ENCODE measurements at regions not wholly inside any gene's neighbourhood (a gene's known extent, or its start where the extent isn't known, plus 50 kb on each side); places are given as distances from the start of the nearest gene placed in this dataset.

DNA sequence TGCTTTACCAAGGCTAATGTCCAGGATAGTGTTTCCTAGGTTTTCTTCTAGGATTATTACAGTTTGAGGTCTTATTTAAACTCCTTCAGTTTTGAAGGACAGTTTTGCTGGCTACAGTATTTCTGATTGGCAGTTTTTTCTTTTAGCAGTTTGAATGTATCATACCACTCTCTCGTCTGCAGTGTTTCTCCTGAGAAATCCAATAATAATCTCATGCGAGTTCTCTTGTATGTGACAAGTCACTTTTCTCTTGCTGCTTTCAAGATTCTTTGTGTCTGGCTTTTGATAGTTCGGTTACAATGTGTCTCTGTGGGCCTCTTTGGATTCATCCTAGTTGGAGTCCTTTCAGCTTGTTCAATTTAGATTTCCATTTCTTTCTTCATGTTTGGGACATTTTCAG is 53.0 kb upstream of the EHHADH start:
- Histone ChIP-seq H2AFZ (replicated peaks; ENCODE audit: low read length, poor library complexity) (no peak overlapping the region), H3K4me3 (ENCODE audit: insufficient read depth, low read depth, low read length) (no peak overlapping the region), H3K9ac (ENCODE audit: low read depth, low read length) (no peak overlapping the region), H3K27ac (ENCODE audit: insufficient read depth, low read length) (no peak overlapping the region), H4K91ac (ENCODE audit: insufficient read depth, low read depth, low read length) (no peak overlapping the region), H3K9me1 (ENCODE audit: insufficient read depth, low read length) (no peaks in the 10 kb centered on the region), H3K56ac (ENCODE audit: extremely low read depth, insufficient read depth, low read length) (no peak overlapping the region), H3K27me3 (ENCODE audit: control insufficient read depth, insufficient read depth, low read length) (no peaks in the 10 kb centered on the region), H3K36me3 (ENCODE audit: control insufficient read depth, insufficient read depth, low read length) (peaks cover 3% of the 10 kb centered on the region), H2BK120ac (ENCODE audit: low read depth, low read length) (no peak overlapping the region), H3K4ac (ENCODE audit: low read depth, low read length) (no peak overlapping the region), H4K8ac (ENCODE audit: low read depth in 2 of 2, low read length in 2 of 2) (no peak overlapping the region), H4K5ac (ENCODE audit: low read depth, low read length) (no peak overlapping the region), H3K23ac (ENCODE audit: low read depth, low read length) (no peak overlapping the region), H3K9me3 (ENCODE audit: control insufficient read depth, insufficient read depth, low read length) (peaks cover 6% of the 10 kb centered on the region), H2BK20ac (ENCODE audit: low read depth, low read length) (no peak overlapping the region), H2AK9ac (replicated peaks; ENCODE audit: low read depth, low read length, poor library complexity) (no peak overlapping the region), H3K18ac (ENCODE audit: low read depth, low read length) (no peak overlapping the region), H3K4me1 (ENCODE audit: control insufficient read depth, insufficient read depth, low read length) (no peaks in the 10 kb centered on the region), H4K20me1 (ENCODE audit: insufficient read depth, low read length) (no peaks in the 10 kb centered on the region), H3K79me1 (ENCODE audit: low read depth in 1 of 2, low read length in 2 of 2) (no peaks in the 10 kb centered on the region; a peak in 1 of 4 replicates), H3K4me2 (ENCODE audit: low read depth, low read length) (no peak overlapping the region), H2AK5ac (ENCODE audit: low read depth, low read length) (no peak overlapping the region), H2BK5ac (ENCODE audit: low read depth, low read length, poor library complexity, severe bottlenecking) (no peak overlapping the region), H2BK15ac (ENCODE audit: low read depth, low read length) (no peak overlapping the region), H3K14ac (replicated peaks; ENCODE audit: low read depth, low read length) (no peak overlapping the region)
- in situ Hi-C loops (cut with MboI; ENCODE audit: low sequenced_read_pairs) (no loop called here), dilution Hi-C loops (cut with HindIII; ENCODE audit: low sequenced_read_pairs, unreplicated experiment) (no loop called here), intact Hi-C loops (cut with micrococcal nuclease) (no loop called here)
- ATAC-seq (ENCODE audit: low read depth) (no peak), DNase-seq (no peak)
- TF ChIP-seq CHD1 (IDR thresholded peaks at IDR 0.05; ENCODE audit: low read depth, low read length) (no peak), MAFK (IDR thresholded peaks at IDR 0.05; ENCODE audit: low read depth, low read length) (no peak), RAD21 (IDR thresholded peaks at IDR 0.05; ENCODE audit: low read length) (no peak), SMC3 (IDR thresholded peaks at IDR 0.05; ENCODE audit: low read depth, low read length) (no peak), ELK1 (IDR thresholded peaks at IDR 0.05; ENCODE audit: borderline replicate concordance, low read depth, low read length) (no peak), MAZ (IDR thresholded peaks at IDR 0.05; ENCODE audit: borderline replicate concordance, low read depth, low read length) (no peak), RFX5 (IDR thresholded peaks at IDR 0.05; ENCODE audit: low read depth, low read length) (no peak), BHLHE40 (IDR thresholded peaks at IDR 0.05; ENCODE audit: low read depth, low read length) (no peak), MXI1 (IDR thresholded peaks at IDR 0.05; ENCODE audit: borderline replicate concordance, low read depth, low read length) (no peak), CEBPB (IDR thresholded peaks at IDR 0.05; ENCODE audit: low read depth, low read length) (no peak), RCOR1 (IDR thresholded peaks at IDR 0.05; ENCODE audit: insufficient replicate concordance, low read length) (no peak), POLR2A (IDR thresholded peaks at IDR 0.05; ENCODE audit: low read depth, low read length) (no peak), FOS (IDR thresholded peaks at IDR 0.05; ENCODE audit: low read depth, low read length) (no peak)
- TF ChIP-seq, protein P1, sequence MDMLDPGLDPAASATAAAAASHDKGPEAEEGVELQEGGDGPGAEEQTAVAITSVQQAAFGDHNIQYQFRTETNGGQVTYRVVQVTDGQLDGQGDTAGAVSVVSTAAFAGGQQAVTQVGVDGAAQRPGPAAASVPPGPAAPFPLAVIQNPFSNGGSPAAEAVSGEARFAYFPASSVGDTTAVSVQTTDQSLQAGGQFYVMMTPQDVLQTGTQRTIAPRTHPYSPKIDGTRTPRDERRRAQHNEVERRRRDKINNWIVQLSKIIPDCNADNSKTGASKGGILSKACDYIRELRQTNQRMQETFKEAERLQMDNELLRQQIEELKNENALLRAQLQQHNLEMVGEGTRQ (IDR thresholded peaks at IDR 0.05; ENCODE audit: low read depth, low read length) = no peak
- no TSS peak for BruUV-seq (replicated peaks)
- WGBS, 2 experiments (ENCODE audit: extremely low coverage in 2 of 2, insufficient read length in 1 of 2) = no CpG with 5 or more reads among the region's 3 CpGs
- POLR2A ChIA-PET (ENCODE audit: unreplicated experiment) = no interaction called here
- CTCF ChIA-PET = interaction anchor here (0.6 kb wide), 1 partner anchor 11 kb away, joined by 3 read pairs; no protein-coding TSS in a partner anchor
